ENCODE measurements at regions not wholly inside any gene's neighbourhood (a gene's known extent, or its start where the extent isn't known, plus 50 kb on each side); places are given as distances from the start of the nearest gene placed in this dataset.

- TF ChIP-seq POLR2A (IDR thresholded peaks at IDR 0.05) (no peak), CTCF (IDR thresholded peaks at IDR 0.05) (no peak), POLR2AphosphoS5 (IDR thresholded peaks at IDR 0.05) (no peak), EP300 (IDR thresholded peaks at IDR 0.05; ENCODE audit: low read depth) (no peak)
Measured at GRCh38 chr13:21230516-21230915, 54.1 kb downstream of the MRPL57 start.
